GM19467 (cell line): ENCODE measurements at regions not wholly inside any gene's neighbourhood (a gene's known extent, or its start where the extent isn't known, plus 50 kb on each side); places are given as distances from the start of the nearest gene placed in this dataset.
"Not testable (repeated sequence)": the region's sequence is repeated elsewhere in the genome, so short reads cannot be mapped to it uniquely, and the experiment has no call there.

Source experiments
- ATAC-seq: cut with Tn5 transposase; IDR thresholded peaks from one replicate; pipeline ENCODE4 v1.9.1; 2021; ENCODE audit warnings: mild to moderate bottlenecking, moderate library complexity; ENCODE audit not compliant: unreplicated experiment

- no peak for ATAC-seq
These were observed 94.0 kb upstream of the ABCA1 start for GRCh38 chr9:105021917-105022316.

DNA sequence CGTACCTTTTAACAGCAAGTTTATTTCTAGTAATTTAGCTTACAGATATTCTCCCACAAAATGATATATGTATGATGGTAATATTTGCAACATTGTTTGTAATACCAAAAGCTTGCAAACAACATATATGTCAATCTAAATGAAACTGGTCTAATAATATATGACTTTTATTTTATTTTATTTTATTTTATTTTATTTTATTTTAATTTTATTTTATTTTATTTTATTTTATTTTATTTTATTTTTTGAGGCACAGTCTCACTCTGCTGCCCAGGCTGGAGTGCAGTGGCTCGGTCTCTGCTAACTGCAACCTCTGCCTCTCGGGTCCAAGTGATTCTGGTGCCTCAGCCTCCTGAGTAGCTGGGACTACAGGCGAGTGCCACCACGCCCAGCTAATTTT, 94.6 kb upstream of the ABCA1 start:
- not testable (repeated sequence) for ATAC-seq

- no peak for ATAC-seq
These were observed 95.8 kb upstream of the ABCA1 start for GRCh38 chr9:105023788-105024187.

DNA sequence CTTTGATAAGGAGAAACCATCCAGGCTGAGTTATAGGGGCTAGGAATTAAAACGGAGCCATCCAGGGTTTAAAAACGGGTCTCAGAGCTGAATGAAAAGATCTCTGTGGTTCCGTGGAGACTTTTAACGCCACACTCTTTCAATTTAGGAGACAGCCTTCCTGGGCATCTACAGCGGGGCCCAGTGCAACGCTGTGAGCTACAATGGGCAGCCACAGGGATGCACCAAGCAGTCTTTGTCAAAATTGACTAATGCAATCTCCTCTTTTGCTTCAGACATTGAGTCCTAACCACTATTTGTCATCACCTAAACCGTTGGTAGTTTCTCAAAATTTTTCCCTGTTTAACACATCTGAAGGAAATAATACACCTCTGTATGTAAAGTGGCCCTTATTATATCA, 96.6 kb upstream of the ABCA1 start:
- no peak for ATAC-seq

- no peak for ATAC-seq
These were observed 98.5 kb upstream of the ABCA1 start for GRCh38 chr9:105026451-105026850.

DNA sequence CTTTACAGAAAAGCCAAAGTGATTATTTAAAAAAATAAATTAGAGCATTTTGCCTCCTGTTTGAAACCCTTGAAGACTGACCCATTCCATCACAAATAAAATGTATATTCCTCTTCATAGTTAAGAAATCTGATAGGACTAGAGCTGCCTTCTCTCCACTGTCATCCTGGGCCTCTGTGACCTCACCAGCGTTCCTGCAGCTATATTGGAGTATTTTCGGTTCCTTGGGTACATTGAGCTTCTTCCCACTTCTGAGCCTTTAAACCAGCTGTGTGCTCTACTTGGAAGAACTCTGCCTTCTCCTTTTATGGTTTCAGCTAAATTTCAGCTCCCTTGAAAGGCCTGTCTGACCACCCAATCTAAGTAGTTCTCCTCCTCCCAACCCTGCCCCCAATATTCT, 99.1 kb upstream of the ABCA1 start:
- no peak for ATAC-seq

GRCh38 chr9:105030285-105030684, 102.3 kb upstream of the ABCA1 start:
- ATAC-seq = no peak

GRCh38 chr9:105037139-105037538, 109.2 kb upstream of the ABCA1 start:
- no peak for ATAC-seq

DNA sequence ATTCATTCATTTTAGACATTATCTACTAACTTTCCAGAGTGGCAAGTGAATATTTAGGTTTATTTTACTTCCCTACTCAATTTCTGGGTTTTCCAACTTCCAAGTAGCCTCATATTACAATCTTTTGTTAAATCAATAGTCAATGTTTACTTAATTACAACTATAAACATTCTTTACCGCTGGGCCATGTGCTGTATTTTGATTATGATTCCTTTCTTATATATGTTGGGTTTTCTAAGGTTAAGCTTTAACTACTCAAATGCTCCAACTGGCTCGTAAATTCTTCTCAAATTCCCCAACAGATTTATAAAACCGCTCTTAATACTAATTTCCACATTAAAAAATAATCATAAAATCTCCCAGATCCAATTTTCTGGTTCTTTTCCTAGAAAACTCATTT, 110.1 kb upstream of the ABCA1 start:
- ATAC-seq = no peak

DNA sequence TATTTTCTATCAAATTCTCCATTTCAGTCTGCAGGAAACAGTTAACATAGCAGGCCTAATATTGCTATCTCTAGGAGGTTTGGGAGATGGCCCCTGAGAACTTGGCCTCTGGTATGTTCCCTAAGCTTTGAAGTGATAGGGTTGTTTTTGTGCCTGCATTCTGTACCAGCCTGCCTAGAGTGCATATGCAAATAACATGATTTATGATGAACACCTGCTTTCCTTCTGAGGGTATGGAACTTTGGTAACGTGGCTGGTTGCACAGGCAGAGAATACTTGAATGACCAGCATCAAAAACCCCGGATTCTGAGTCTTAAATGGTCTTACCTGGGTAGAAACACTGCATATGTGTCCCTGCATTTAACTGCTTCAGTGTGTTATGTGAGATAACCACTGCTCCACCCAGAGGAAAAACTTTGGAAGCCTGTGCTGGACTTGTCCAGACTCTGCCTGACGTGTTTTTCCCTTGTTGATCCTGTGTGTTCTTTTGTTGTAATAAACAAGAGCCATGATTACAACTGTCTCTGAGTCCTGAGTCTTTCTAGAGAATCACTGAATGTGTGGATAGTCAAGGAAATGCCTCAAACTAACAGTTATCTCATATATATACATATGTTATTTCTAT, 111.3 kb upstream of the ABCA1 start:
- ATAC-seq = no peak

DNA sequence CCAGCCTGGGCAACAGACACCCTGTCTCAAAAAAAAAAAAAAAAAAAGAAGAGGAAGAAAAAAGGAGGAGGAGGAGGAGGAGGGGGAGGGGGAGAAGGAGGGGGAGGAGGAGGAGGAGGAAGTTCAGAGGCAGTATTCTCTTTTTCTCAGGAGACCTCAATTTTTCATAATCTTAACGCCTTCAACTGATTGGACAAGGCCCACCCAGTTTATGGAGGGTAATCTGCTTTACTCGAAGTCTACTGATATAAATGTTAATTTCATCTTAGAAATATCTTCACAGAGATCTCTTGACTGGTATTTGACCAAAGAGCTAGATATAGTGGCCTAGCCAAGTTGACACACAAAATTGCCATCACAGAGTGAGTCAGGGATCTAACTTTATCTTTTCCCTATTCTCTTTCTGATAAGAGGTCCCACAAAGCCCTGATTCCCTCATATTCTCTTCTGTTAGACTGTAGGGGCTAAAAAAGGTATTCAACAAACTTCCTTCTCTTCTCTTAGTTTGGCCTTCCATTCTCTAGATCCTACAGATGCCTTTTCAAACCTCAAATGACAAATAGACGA, 115.5 kb upstream of the ABCA1 start:
- no peak for ATAC-seq

DNA sequence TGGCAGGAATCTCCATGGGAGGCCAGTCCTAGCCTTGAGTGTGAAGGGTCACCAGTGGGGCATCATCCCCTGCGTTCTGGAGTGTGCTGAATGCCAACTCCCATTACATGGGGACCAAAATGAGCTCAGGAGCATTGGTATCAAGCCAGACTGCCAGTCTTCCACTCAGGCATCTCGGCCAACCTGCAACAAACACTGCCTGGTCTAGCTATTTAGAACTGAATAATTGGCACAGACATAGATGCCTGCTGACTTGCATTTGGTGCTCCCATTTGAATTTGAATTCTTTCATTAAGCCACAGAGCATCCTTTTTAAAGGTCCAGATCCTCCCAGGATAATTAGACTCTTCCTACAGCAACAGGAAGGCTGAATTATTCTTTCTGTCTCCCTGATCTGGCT, 116.6 kb upstream of the ABCA1 start:
- no peak for ATAC-seq

DNA sequence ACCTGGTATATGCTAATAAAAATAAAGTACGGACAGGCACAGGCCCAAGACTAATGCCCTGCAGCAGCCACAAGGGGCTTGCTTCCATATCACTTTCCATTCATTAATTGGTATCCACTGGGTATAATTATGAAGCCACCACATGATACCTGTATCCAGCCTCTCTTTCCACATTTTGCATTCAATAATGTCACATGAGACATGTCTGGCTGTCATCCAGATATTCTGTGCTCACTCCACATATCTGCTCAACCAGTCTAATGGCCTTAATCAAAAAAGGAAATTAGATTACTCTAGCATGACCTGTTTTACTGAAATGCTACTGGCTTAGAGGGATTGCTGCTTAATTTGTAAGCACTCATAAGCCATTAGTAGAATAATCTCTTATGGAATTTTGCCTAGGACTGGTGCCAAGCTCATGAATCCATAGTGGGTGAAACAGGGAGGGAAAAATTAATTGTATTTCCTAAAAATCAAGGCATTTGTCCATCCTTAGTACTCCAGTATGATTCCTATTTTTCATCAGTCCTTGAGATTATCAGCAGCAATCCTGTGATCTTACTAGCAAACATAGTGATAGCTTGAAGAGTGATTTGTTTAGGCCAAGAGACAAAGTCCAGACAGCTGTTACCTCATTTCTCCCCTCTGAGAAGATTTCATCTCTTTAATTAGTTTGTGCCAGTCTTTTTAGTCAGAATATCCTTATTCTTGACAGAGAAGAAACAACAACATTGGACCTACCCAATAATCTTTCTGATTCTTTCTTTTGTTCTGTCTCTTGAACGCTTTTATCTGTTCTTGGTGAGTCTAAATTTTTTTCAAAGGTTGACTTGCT, 119.2 kb upstream of the ABCA1 start:
- ATAC-seq = no peak

- ATAC-seq = no peak
These were observed 119.7 kb upstream of the ABCA1 start for GRCh38 chr9:105047742-105048041.

DNA sequence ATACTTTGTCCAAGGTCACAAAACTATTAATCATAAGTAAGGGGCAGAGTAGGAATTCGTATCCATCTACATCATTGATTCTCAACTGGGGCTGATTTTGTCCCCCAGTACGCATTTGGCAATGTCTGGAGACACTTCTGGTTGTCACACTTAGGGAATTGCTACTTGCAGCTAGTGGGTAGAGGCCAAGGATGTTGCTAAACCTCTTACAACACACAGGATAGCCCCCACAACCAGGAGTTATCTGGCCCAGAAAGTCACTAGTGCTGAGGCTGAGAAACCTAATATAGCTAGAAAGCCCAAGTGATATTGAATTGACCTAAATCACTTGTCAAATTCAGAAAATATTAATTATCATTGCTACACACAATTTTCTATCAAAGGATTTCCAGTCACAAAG, 120.4 kb upstream of the ABCA1 start:
- ATAC-seq = no peak

DNA sequence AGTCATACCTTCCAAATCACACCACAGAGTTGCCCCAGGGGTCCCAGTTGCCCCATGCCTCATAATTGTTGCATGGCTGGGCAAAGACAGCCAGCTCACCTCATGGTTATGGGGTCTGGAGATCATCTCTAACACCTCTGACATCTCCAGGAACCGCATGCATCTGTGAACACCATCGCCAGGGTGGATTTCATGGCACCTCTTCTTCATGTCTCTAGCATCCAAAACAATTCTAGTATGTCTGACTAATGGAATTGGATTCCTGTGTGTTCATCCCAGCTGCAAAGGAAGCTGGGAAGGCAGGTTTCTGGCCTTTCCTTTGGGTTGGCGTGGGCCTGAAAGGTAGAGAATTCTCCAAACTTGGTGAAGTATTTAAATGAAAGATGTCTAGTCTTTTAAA, 122.3 kb upstream of the ABCA1 start:
- no peak for ATAC-seq

GRCh38 chr9:105051897-105052296, 123.9 kb upstream of the ABCA1 start:
- ATAC-seq = no peak

DNA sequence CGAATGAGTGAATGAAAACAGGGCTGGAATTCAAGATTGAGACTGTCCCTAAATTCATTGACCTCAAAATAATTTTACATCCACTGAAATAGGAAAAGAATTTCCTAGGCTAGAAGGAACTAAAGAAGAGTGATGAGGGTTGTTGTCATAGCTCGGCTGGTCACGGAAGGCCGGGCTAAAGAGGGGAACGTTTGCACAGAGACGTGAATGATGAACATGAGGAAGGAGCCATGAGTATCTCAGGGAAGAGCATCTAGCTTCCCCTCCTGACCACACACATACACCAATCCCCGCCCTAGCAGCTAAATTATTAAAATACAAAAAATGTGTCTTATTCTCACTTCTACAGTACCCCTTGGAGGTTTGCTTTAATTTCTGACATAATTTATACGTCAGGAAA, 124.4 kb upstream of the ABCA1 start:
- no peak for ATAC-seq

DNA sequence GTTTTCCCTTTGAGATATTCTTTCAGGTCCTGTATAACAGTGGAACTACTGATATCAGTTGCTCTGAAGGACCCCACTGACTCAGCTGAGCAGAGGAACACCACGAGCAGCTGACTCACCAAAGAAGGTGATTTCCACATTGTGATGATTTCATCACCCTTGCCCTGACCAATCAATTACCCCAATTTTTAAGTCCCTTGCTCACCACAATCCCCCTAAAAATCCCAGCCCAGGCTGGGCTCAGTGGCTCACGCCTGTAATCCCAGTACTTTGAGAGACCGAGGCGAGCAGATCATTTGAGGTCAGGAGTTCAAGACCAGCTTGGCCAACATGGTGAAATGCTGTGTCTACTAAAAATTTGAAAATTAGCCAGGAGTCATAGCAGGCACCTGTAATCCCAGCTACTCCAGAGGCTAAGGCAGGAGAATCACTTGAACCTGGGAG, 125.3 kb upstream of the ABCA1 start:
- ATAC-seq = no peak

DNA sequence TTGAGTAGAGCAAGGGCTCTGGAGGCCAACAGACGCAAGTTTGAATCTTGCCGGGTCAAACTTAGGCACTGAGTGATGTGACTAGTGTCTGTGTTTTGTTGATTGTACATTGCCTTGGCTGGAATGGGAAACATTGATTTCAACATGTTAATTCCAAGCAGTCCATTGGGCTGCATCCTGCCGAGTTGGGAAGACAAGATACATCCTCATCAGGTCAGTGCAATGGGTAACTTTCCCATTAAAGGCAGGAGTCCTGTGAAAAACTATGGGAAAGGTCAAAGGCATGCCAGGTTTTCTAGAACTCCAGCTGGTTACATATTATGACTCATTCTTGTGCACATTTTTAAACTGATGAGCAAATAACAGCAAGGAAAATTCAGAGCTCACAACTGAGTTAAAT, 126.5 kb upstream of the ABCA1 start:
- no peak for ATAC-seq

DNA sequence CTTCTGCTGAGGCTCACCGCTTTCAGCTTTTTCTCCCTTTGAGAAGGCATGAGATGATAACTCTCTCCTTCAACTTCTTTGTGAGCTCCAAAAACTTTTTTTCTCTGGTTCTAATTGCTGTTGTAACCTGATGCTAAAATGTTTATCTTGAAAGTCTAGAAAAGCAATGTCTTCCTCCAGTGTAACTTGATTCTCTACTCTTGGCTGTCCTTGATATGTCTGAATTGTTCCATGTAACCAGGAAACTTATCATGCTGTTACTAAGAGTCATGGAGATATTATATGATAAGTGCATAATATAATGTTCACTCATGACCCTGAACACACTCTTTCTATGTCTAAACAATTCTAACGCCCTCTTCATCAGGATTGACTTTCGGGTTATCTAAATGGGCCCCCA, 128.0 kb upstream of the ABCA1 start:
- no peak for ATAC-seq

- no peak for ATAC-seq
These were observed 129.6 kb upstream of the ABCA1 start for GRCh38 chr9:105057551-105057950.
